ENCODE measurements at regions not wholly inside any gene's neighbourhood (a gene's known extent, or its start where the extent isn't known, plus 50 kb on each side); places are given as distances from the start of the nearest gene placed in this dataset.

DNA sequence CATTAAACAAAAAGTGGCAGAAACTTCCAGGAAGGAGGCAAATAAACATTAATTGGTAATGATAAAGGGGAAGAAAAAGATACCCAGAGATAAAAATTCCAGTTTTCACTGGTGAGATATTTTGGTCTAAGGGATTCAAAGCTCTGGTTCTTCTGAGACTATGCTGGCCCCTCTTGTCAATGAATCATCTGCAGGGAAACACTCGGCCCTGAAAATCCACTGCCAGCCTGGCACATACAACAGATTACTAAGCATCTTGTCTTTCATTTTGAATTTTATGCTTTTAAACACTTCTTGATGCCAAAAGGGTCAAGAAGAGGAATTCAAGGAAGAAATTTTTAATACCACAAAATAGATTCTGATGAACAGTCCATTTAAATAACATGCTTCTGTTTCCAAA lies 1603.8 kb upstream of the ZEB2 start:
- H3K36me3 ChIP-seq (ENCODE audit: low read depth, missing control alignments), result no peaks in the 10 kb centered on the region
- no peaks in the 10 kb centered on the region for H3K27me3 ChIP-seq
- TF ChIP-seq, protein P1, sequence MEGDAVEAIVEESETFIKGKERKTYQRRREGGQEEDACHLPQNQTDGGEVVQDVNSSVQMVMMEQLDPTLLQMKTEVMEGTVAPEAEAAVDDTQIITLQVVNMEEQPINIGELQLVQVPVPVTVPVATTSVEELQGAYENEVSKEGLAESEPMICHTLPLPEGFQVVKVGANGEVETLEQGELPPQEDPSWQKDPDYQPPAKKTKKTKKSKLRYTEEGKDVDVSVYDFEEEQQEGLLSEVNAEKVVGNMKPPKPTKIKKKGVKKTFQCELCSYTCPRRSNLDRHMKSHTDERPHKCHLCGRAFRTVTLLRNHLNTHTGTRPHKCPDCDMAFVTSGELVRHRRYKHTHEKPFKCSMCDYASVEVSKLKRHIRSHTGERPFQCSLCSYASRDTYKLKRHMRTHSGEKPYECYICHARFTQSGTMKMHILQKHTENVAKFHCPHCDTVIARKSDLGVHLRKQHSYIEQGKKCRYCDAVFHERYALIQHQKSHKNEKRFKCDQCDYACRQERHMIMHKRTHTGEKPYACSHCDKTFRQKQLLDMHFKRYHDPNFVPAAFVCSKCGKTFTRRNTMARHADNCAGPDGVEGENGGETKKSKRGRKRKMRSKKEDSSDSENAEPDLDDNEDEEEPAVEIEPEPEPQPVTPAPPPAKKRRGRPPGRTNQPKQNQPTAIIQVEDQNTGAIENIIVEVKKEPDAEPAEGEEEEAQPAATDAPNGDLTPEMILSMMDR (IDR thresholded peaks at IDR 0.05), result no peak
- TF ChIP-seq POLR2A (IDR thresholded peaks at IDR 0.05), result no peak
- no peak for DNase-seq
- intact Hi-C loops (cut with DNase I; ENCODE audit: low total_unique reads), result no loop called here
- H3K4me3 ChIP-seq, result no peak overlapping the region
- no peak overlapping the region for H3K27ac ChIP-seq
- H3K4me1 ChIP-seq, result no peaks in the 10 kb centered on the region
- 57 to 64% methylated on average over 1 of the region's 1 CpG for WGBS, 2 donors
- no peaks in the 10 kb centered on the region for H3K9me3 ChIP-seq

DNA sequence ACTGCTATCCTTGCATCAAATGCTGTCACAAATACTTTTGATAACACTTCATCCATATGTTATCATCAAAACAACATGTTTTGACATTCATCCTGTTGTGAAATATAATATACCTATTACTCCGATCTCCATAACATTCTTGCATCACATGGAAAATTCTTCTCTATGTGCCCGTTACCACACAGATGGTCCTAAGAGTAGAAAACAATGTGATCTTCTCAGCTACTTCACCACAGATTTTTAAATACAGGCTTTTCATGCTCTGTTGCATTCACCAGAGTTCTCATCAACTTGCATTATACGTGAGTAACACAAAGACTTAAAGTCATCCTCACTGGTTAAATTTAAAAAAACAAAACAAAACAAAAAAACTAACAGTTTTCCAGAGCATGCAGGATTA lies 1603.3 kb upstream of the ZEB2 start:
- Histone ChIP-seq H3K36me3 (ENCODE audit: low read depth, missing control alignments) (no peaks in the 10 kb centered on the region), H3K4me1 (no peaks in the 10 kb centered on the region), H3K9me3 (no peaks in the 10 kb centered on the region), H3K27ac (no peak overlapping the region), H3K4me3 (no peak overlapping the region), H3K27me3 (no peaks in the 10 kb centered on the region)
- TF ChIP-seq POLR2A (IDR thresholded peaks at IDR 0.05), result no peak
- TF ChIP-seq, protein P1 (IDR thresholded peaks at IDR 0.05), result no peak
- intact Hi-C loops (cut with DNase I; ENCODE audit: low total_unique reads), result no loop called here
- 82 to 92% methylated on average over 3 of the region's 3 CpGs for WGBS, 2 donors
- no peak for DNase-seq

DNA sequence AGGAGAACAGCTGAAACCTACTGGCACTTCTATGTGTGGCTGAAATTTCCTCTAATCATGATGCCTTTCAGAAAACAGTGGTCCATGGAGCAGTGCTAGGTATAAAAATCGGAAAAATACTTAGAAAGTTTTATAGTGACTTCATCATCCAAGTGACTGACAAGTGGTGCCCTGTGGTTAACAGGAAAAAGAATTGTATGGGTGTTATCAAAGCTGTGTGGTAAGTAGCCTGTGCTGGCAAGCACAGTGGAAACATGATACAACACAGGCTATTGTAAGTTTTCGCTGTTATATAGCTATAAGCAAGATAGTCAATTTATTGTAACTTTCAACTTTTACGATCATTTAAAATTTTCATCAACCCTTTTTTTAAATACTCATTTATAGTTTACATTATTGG lies 1599.7 kb upstream of the ZEB2 start:
- intact Hi-C loops (cut with DNase I; ENCODE audit: low total_unique reads), result no loop called here
- Histone ChIP-seq H3K9me3 (no peaks in the 10 kb centered on the region), H3K4me3 (no peak overlapping the region), H3K27ac (no peak overlapping the region), H3K4me1 (no peaks in the 10 kb centered on the region), H3K27me3 (no peaks in the 10 kb centered on the region), H3K36me3 (ENCODE audit: low read depth, missing control alignments) (no peaks in the 10 kb centered on the region)
- TF ChIP-seq, protein P1 (IDR thresholded peaks at IDR 0.05), result no peak
- TF ChIP-seq POLR2A (IDR thresholded peaks at IDR 0.05), result no peak
- 86 to 96% methylated on average over 3 of the region's 3 CpGs for WGBS, 2 donors
- no peak for DNase-seq

DNA sequence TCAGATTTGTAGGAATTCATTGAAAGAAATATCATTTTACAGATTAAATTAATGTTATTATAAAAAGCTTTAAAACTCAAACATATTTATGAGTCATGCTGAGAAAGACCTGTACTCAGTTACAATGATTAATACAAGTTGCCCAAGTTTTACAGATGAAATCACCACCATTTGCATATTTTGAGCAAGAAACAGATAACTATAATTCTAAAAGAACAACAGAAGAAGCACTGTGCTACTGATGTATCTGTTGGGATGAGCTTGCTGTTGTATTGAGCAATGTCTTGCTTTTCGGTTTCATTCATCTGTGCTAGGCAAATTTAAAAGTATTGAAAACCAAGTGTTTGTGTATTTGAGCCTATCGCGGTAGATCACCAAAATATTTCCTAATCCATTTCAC lies 1589.1 kb upstream of the ZEB2 start:
- Histone ChIP-seq H3K36me3 (ENCODE audit: low read depth, missing control alignments) (no peaks in the 10 kb centered on the region), H3K27ac (no peak overlapping the region), H3K4me1 (no peaks in the 10 kb centered on the region), H3K27me3 (no peaks in the 10 kb centered on the region), H3K4me3 (no peak overlapping the region), H3K9me3 (no peaks in the 10 kb centered on the region)
- no peak for DNase-seq
- TF ChIP-seq POLR2A (IDR thresholded peaks at IDR 0.05), result no peak
- TF ChIP-seq, protein P1 (IDR thresholded peaks at IDR 0.05), result no peak
- 56% methylated on average over 3 of the region's 3 CpGs; no CpG with 5 or more reads in 1 of the 2 donors for WGBS, 2 donors
- intact Hi-C loops (cut with DNase I; ENCODE audit: low total_unique reads), result no loop called here

DNA sequence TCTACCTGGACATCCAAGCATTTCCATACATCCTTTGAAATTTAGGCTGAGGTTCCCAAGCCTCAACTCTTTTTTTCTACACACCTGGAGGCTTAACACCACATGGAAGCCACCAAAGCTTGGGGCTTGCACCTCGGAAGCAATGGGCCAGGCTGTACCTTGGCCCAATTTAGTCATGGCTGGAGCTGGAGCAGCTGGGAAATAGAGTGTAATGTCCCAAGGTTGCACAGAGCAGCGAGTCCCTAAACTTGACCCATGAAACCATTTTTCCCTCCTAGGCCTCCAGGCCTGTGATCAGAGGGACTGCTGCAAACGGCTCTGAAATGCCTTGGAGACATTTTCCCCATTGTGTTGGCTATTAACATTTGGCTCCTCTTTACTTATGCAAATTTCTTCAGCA lies 1574.3 kb upstream of the ZEB2 start:
- no peak for TF ChIP-seq POLR2A (IDR thresholded peaks at IDR 0.05)
- TF ChIP-seq, protein P1 (IDR thresholded peaks at IDR 0.05), result no peak
- 65 to 71% methylated on average over 3 of the region's 3 CpGs for WGBS, 2 donors

More for the DNA sequence above, 1574.3 kb upstream of the ZEB2 start:
- Histone ChIP-seq H3K27me3 (no peaks in the 10 kb centered on the region), H3K4me1 (no peaks in the 10 kb centered on the region), H3K4me3 (no peak overlapping the region), H3K27ac (no peak overlapping the region), H3K9me3 (no peaks in the 10 kb centered on the region), H3K36me3 (ENCODE audit: low read depth, missing control alignments) (no peaks in the 10 kb centered on the region)
- no peak for DNase-seq
- intact Hi-C loops (cut with DNase I; ENCODE audit: low total_unique reads), result no loop called here

Data from testis (tissue), 2 donors.